Keratinocyte (primary cell): ENCODE measurements at regions not wholly inside any gene's neighbourhood (a gene's known extent, or its start where the extent isn't known, plus 50 kb on each side); places are given as distances from the start of the nearest gene placed in this dataset.

Experiments
- DNase-seq: peaks from one replicate; pipeline ENCODE4 v3.0.0-alpha.2; 2011; ENCODE audit warnings: low read depth, missing footprints, low spot score
- FAIRE-seq: peaks from 2 replicates; lab custom pipeline; 2011; peaks lifted over from hg19 to GRCh38; lab: Jason Lieb, UNC
- H2AFZ ChIP-seq: 2 replicates; pipeline ENCODE4 v1.6.0; 2012; ENCODE audit warnings: low read length, control low read depth, inconsistent platforms; ENCODE audit not compliant: control insufficient read depth
- H3K27ac ChIP-seq: 2 replicates; pipeline ENCODE4 v1.5.1; 2011; ENCODE audit warnings: low read length; ENCODE audit not compliant: control insufficient read depth, insufficient read depth
- H3K27me3 ChIP-seq: 3 replicates; pipeline ENCODE4 v1.6.0; 2011; ENCODE audit warnings: low read length; ENCODE audit not compliant: control insufficient read depth, insufficient read depth; ENCODE audit errors: extremely low read depth
- H3K36me3 ChIP-seq, 2 experiments: 2 replicates in 1 of 2; 3 replicates in 1 of 2; pipeline ENCODE4 v1.5.1; 2011; ENCODE audit warnings: low read length in 2 of 2, mild to moderate bottlenecking in 1 of 2; ENCODE audit not compliant: control insufficient read depth in 2 of 2, insufficient read depth in 2 of 2; ENCODE audit errors: extremely low read depth in 1 of 2
- H3K4me1 ChIP-seq: 3 replicates; pipeline ENCODE4 v1.5.1; 2011; ENCODE audit warnings: low read length; ENCODE audit not compliant: control insufficient read depth, insufficient read depth; ENCODE audit errors: extremely low read depth
- H3K4me2 ChIP-seq: 3 replicates; pipeline ENCODE4 v1.6.0; 2011; ENCODE audit warnings: low read depth, low read length; ENCODE audit not compliant: control insufficient read depth, insufficient read depth; ENCODE audit errors: extremely low read depth
- H3K4me3 ChIP-seq, 3 experiments: fragments of 200-600 bp in 1 of 3; sonication (generic) in 1 of 3; 2 replicates in 2 of 3; 3 replicates in 1 of 3; pipeline ENCODE4 v1.5.1; 2011 to 2016; ENCODE audit warnings: low read length in 3 of 3, mild to moderate bottlenecking in 3 of 3, control low read depth in 2 of 3, inconsistent platforms in 1 of 3, low read depth in 1 of 3, mixed read lengths in 1 of 3, mixed run types in 1 of 3, moderate library complexity in 1 of 3; ENCODE audit not compliant: control insufficient read depth in 2 of 3, insufficient read depth in 2 of 3; ENCODE audit errors: extremely low read depth in 1 of 3
- H3K79me2 ChIP-seq: 2 replicates; pipeline ENCODE4 v1.6.0; 2012; ENCODE audit warnings: low read length; ENCODE audit not compliant: control insufficient read depth, insufficient read depth
- H3K9ac ChIP-seq: 3 replicates; pipeline ENCODE4 v1.6.0; 2011; ENCODE audit warnings: low read length; ENCODE audit not compliant: control insufficient read depth, insufficient read depth; ENCODE audit errors: extremely low read depth
- H3K9me1 ChIP-seq: 3 replicates; pipeline ENCODE4 v1.6.0; 2011; ENCODE audit warnings: low read length; ENCODE audit not compliant: control insufficient read depth, insufficient read depth; ENCODE audit errors: extremely low read depth
- H3K9me3 ChIP-seq: 2 replicates; pipeline ENCODE4 v1.5.1; 2012; ENCODE audit warnings: low read depth, low read length; ENCODE audit not compliant: control insufficient read depth
- H4K20me1 ChIP-seq: 3 replicates; pipeline ENCODE4 v1.6.0; 2011; ENCODE audit warnings: low read length; ENCODE audit not compliant: control insufficient read depth, insufficient read depth; ENCODE audit errors: extremely low read depth
- CTCF ChIP-seq, 3 experiments: IDR thresholded peaks in 1 of 3; conservative IDR thresholded peaks in 1 of 3; optimal IDR thresholded peaks in 1 of 3; 2 replicates in 2 of 3; 3 replicates in 1 of 3; pipeline versions ENCODE3 to v1.5.1; 2011; ENCODE audit warnings: low read length in 3 of 3, mild to moderate bottlenecking in 3 of 3, moderate library complexity in 2 of 3, control low read depth in 1 of 3, inconsistent platforms in 1 of 3; ENCODE audit not compliant: insufficient read depth in 2 of 3; ENCODE audit errors: extremely low read depth in 1 of 3
- EZH2 ChIP-seq: IDR thresholded peaks from one replicate; pipeline ENCODE4 v1.6.1; 2012; ENCODE audit warnings: inconsistent platforms, mild to moderate bottlenecking, low read length, moderate library complexity
- dilution Hi-C: fragments of 300-500 bp; cut with MboI; formaldehyde crosslinking; loops from one replicate; pipeline ENCODE4 v1.7.0; 2020; ENCODE audit warnings: low sequenced_read_pairs; ENCODE audit not compliant: extremely low pct_ligation_motif_present

DNA sequence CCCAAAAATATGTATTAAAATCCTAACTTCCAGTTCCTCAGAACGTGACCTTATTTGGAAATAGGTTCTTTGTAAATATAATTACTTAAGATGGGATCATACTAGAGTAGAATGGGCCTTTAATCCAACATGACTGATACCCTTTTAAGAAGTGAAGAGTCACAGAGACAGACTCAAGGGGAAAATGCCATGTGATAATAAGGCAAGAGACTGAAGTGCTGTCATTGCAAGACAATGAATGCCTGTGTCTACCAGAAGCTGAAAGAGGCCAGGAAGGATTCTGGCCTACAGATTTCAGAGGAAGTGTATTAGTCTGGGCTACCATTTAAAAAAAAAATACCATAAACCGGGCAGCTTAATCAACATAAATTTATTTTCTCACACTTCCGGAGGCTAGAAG, 85.9 kb upstream of the LRRC55 start:
- H4K20me1 ChIP-seq, result no peaks in the 10 kb centered on the region
- no peak overlapping the region for H2AFZ ChIP-seq
- DNase-seq, result no peak
- no peak overlapping the region for H3K9ac ChIP-seq
- FAIRE-seq, result no peak
- dilution Hi-C loops, result loop anchor here (25.0 kb wide), 1 partner anchor 259 kb away; no protein-coding TSS in a partner anchor
- no peaks in the 10 kb centered on the region for H3K79me2 ChIP-seq
- H3K4me3 ChIP-seq, result no peak overlapping the region
- no peaks in the 10 kb centered on the region for H3K9me3 ChIP-seq
- H3K27ac ChIP-seq, result no peak overlapping the region
- H3K4me2 ChIP-seq, result no peak overlapping the region
- H3K27me3 ChIP-seq, result no peaks in the 10 kb centered on the region
- TF ChIP-seq EZH2 (no peak), CTCF (optimal IDR thresholded peaks at IDR 0.05 in 1 of 3, IDR thresholded peaks at IDR 0.05 in 1 of 3, conservative IDR thresholded peaks at IDR 0.05 in 1 of 3; ENCODE audit: extremely low read depth in 1 of 3, insufficient read depth in 2 of 3, low read length in 3 of 3) (no peak)
- H3K36me3 ChIP-seq, result no peaks in the 10 kb centered on the region
- H3K4me1 ChIP-seq, result no peaks in the 10 kb centered on the region
- H3K9me1 ChIP-seq, result no peaks in the 10 kb centered on the region

GRCh38 chr11:57097149-57097548, 84.6 kb upstream of the LRRC55 start:
- H3K27ac ChIP-seq, result no peak overlapping the region
- no peak overlapping the region for H3K4me2 ChIP-seq
- no peaks in the 10 kb centered on the region for H3K36me3 ChIP-seq
- no peaks in the 10 kb centered on the region for H3K79me2 ChIP-seq
- DNase-seq (no peak), FAIRE-seq (no peak)
- no peak overlapping the region for H2AFZ ChIP-seq
- dilution Hi-C loops, result loop anchor here (25.0 kb wide), 1 partner anchor 260 kb away; no protein-coding TSS in a partner anchor
- H3K9ac ChIP-seq, result no peak overlapping the region
- no peaks in the 10 kb centered on the region for H3K9me3 ChIP-seq
- H3K27me3 ChIP-seq, result no peaks in the 10 kb centered on the region
- no peaks in the 10 kb centered on the region for H3K9me1 ChIP-seq
- TF ChIP-seq EZH2 (no peak), CTCF (optimal IDR thresholded peaks at IDR 0.05 in 1 of 3, IDR thresholded peaks at IDR 0.05 in 1 of 3, conservative IDR thresholded peaks at IDR 0.05 in 1 of 3; ENCODE audit: extremely low read depth in 1 of 3, insufficient read depth in 2 of 3, low read length in 3 of 3) (no peak)
- H4K20me1 ChIP-seq, result no peaks in the 10 kb centered on the region
- H3K4me1 ChIP-seq, result no peaks in the 10 kb centered on the region
- H3K4me3 ChIP-seq, result no peak overlapping the region
